Immature natural killer cell (primary cell): ENCODE measurements at regions not wholly inside any gene's neighbourhood (a gene's known extent, or its start where the extent isn't known, plus 50 kb on each side); places are given as distances from the start of the nearest gene placed in this dataset.
"Not testable (repeated sequence)": the region's sequence is repeated elsewhere in the genome, so short reads cannot be mapped to it uniquely, and the experiment has no call there.

Experiments
- DNase-seq, 3 donors: peaks; one replicate each; pipeline ENCODE4 v3.0.0; 2022; ENCODE audit warnings: mixed read lengths in 1 of 3
- H3K27ac Mint-ChIP-seq, 6 donors: one replicate each; pipeline ENCODE4 v1.8.0; 2020; ENCODE audit warnings: mixed read lengths in 6 of 6, mild to moderate bottlenecking in 5 of 6, inconsistent platforms in 4 of 6, moderate library complexity in 3 of 6
- H3K27me3 Mint-ChIP-seq, 3 donors: one replicate each; pipeline ENCODE4 v1.8.0; 2020 to 2021; ENCODE audit warnings: low read depth in 3 of 3, mild to moderate bottlenecking in 3 of 3, mixed read lengths in 3 of 3, moderate library complexity in 3 of 3, inconsistent platforms in 1 of 3
- H3K36me3 Mint-ChIP-seq, 3 donors: one replicate each; pipeline ENCODE4 v1.8.0; 2020; ENCODE audit warnings: mixed read lengths in 3 of 3, inconsistent platforms in 2 of 3, mild to moderate bottlenecking in 2 of 3
- H3K4me1 Mint-ChIP-seq, 2 donors: one replicate each; pipeline ENCODE4 v1.8.0; 2020; ENCODE audit warnings: inconsistent platforms in 2 of 2, mild to moderate bottlenecking in 2 of 2, mixed read lengths in 2 of 2, moderate library complexity in 1 of 2
- H3K4me3 Mint-ChIP-seq, 5 donors: one replicate each; pipeline ENCODE4 v1.8.0; 2020; ENCODE audit warnings: mild to moderate bottlenecking in 5 of 5, mixed read lengths in 5 of 5, inconsistent platforms in 3 of 5, moderate library complexity in 3 of 5
- H3K9me3 Mint-ChIP-seq, 6 donors: one replicate each; pipeline ENCODE4 v1.8.0; 2020; ENCODE audit warnings: mild to moderate bottlenecking in 6 of 6, mixed read lengths in 6 of 6, inconsistent platforms in 4 of 6, moderate library complexity in 3 of 6

- Mint-ChIP-seq H3K27me3 (peaks cover 0 to 4% (median 0%) of the 10 kb centered on the region in 3 donors), H3K4me1 (no peaks in the 10 kb centered on the region), H3K4me3 (no peak overlapping the region), H3K9me3 (peaks cover 0 to 9% (median 3%) of the 10 kb centered on the region in 6 donors), H3K36me3 (peaks cover 0 to 5% (median 0%) of the 10 kb centered on the region in 3 donors), H3K27ac (no peak overlapping the region)
- no peak for DNase-seq
These were observed 256.2 kb upstream of the RARB start for GRCh38 chr3:25171897-25172296.

GRCh38 chr3:25173606-25174005 is 254.5 kb upstream of the RARB start:
- H3K27me3 Mint-ChIP-seq, result peaks cover 0 to 2% (median 0%) of the 10 kb centered on the region in 3 donors
- DNase-seq, result no peak

GRCh38 chr3:25174251-25174650 is 253.8 kb upstream of the RARB start:
- Mint-ChIP-seq H3K27ac (no peak overlapping the region), H3K4me1 (no peaks in the 10 kb centered on the region), H3K27me3 (no peaks in the 10 kb centered on the region), H3K9me3 (peaks cover 0 to 2% (median 0%) of the 10 kb centered on the region in 6 donors), H3K36me3 (no peaks in the 10 kb centered on the region), H3K4me3 (no peak overlapping the region)
- no peak for DNase-seq

More at GRCh38 chr3:25173606-25174005, 254.5 kb upstream of the RARB start:
- peaks cover 0 to 2% (median 0%) of the 10 kb centered on the region in 3 donors for H3K36me3 Mint-ChIP-seq
- no peak overlapping the region for H3K4me3 Mint-ChIP-seq
- no peak overlapping the region for H3K27ac Mint-ChIP-seq
- peaks cover 0 to 6% (median 0%) of the 10 kb centered on the region in 6 donors for H3K9me3 Mint-ChIP-seq
- no peaks in the 10 kb centered on the region for H3K4me1 Mint-ChIP-seq

GRCh38 chr3:25177041-25177440 is 251.0 kb upstream of the RARB start:
- H3K27ac Mint-ChIP-seq, result no peak overlapping the region
- H3K36me3 Mint-ChIP-seq, result no peaks in the 10 kb centered on the region
- no peak overlapping the region for H3K4me3 Mint-ChIP-seq
- peaks cover 0 to 5% (median 0%) of the 10 kb centered on the region in 6 donors for H3K9me3 Mint-ChIP-seq
- no peaks in the 10 kb centered on the region for H3K4me1 Mint-ChIP-seq
- no peaks in the 10 kb centered on the region for H3K27me3 Mint-ChIP-seq
- DNase-seq, result no peak

GRCh38 chr3:25178672-25179071 is 249.4 kb upstream of the RARB start:
- Mint-ChIP-seq H3K4me1 (no peaks in the 10 kb centered on the region), H3K9me3 (peaks cover 0 to 5% (median under 1%) of the 10 kb centered on the region in 6 donors), H3K27me3 (peaks cover 0 to 2% (median 0%) of the 10 kb centered on the region in 3 donors), H3K4me3 (no peak overlapping the region), H3K36me3 (no peaks in the 10 kb centered on the region), H3K27ac (no peak overlapping the region)
- no peak for DNase-seq

GRCh38 chr3:25181096-25181495 is 247.0 kb upstream of the RARB start:
- Mint-ChIP-seq H3K36me3 (no peaks in the 10 kb centered on the region), H3K27me3 (peaks cover 0 to 2% (median 0%) of the 10 kb centered on the region in 3 donors), H3K27ac (no peak overlapping the region), H3K9me3 (peaks cover 0 to 6% (median 3%) of the 10 kb centered on the region in 6 donors), H3K4me1 (no peaks in the 10 kb centered on the region), H3K4me3 (no peak overlapping the region)
- DNase-seq, result no peak

- Mint-ChIP-seq H3K9me3 (peaks cover 0 to 6% (median 3%) of the 10 kb centered on the region in 6 donors), H3K27ac (no peak overlapping the region), H3K36me3 (no peaks in the 10 kb centered on the region), H3K27me3 (peaks cover 0 to 2% (median 0%) of the 10 kb centered on the region in 3 donors), H3K4me3 (no peak overlapping the region), H3K4me1 (no peaks in the 10 kb centered on the region)
- DNase-seq, result no peak
These were observed 245.3 kb upstream of the RARB start for GRCh38 chr3:25182794-25183193.

- Mint-ChIP-seq H3K9me3 (peaks cover 0 to 6% (median 3%) of the 10 kb centered on the region in 6 donors), H3K27me3 (peaks cover 0 to 2% (median 0%) of the 10 kb centered on the region in 3 donors), H3K36me3 (no peaks in the 10 kb centered on the region), H3K4me1 (no peaks in the 10 kb centered on the region), H3K4me3 (no peak overlapping the region), H3K27ac (no peak overlapping the region)
- no peak for DNase-seq
These were observed 243.3 kb upstream of the RARB start for GRCh38 chr3:25184641-25185250.

GRCh38 chr3:25191673-25192072 is 236.4 kb upstream of the RARB start:
- no peaks in the 10 kb centered on the region for H3K4me1 Mint-ChIP-seq
- DNase-seq, result no peak
- H3K9me3 Mint-ChIP-seq, result peaks cover 0 to 3% (median 0%) of the 10 kb centered on the region in 6 donors
- H3K4me3 Mint-ChIP-seq, result no peak overlapping the region
- H3K27me3 Mint-ChIP-seq, result no peaks in the 10 kb centered on the region
- H3K36me3 Mint-ChIP-seq, result no peaks in the 10 kb centered on the region
- H3K27ac Mint-ChIP-seq, result no peak overlapping the region

GRCh38 chr3:25199567-25199966 is 228.5 kb upstream of the RARB start:
- H3K27ac Mint-ChIP-seq, result not testable (repeated sequence)

GRCh38 chr3:25212736-25213135 is 215.3 kb upstream of the RARB start:
- Mint-ChIP-seq H3K36me3 (peaks cover 0 to under 1% (median 0%) of the 10 kb centered on the region in 3 donors), H3K4me1 (no peaks in the 10 kb centered on the region), H3K27me3 (peaks cover 0 to 2% (median 2%) of the 10 kb centered on the region in 3 donors), H3K4me3 (no peak overlapping the region), H3K27ac (no peak overlapping the region), H3K9me3 (peaks cover 0 to 3% (median 0%) of the 10 kb centered on the region in 6 donors)
- no peak for DNase-seq

More at GRCh38 chr3:25199567-25199966, 228.5 kb upstream of the RARB start:
- not testable (repeated sequence) for H3K4me1 Mint-ChIP-seq, H3K4me3 Mint-ChIP-seq, H3K36me3 Mint-ChIP-seq, DNase-seq, H3K27me3 Mint-ChIP-seq
- peaks cover 6 to 19% (median 12%) of the 10 kb centered on the region in 6 donors for H3K9me3 Mint-ChIP-seq

- Mint-ChIP-seq H3K4me1 (no peaks in the 10 kb centered on the region), H3K9me3 (no peaks in the 10 kb centered on the region), H3K27ac (no peak overlapping the region), H3K4me3 (no peak overlapping the region), H3K27me3 (peaks cover 0 to 2% (median 2%) of the 10 kb centered on the region in 3 donors), H3K36me3 (no peaks in the 10 kb centered on the region)
- DNase-seq, result no peak
These were observed 214.0 kb upstream of the RARB start for GRCh38 chr3:25214034-25214433.

GRCh38 chr3:25218362-25218761 is 209.7 kb upstream of the RARB start:
- peaks cover 0 to 2% (median 0%) of the 10 kb centered on the region in 6 donors for H3K9me3 Mint-ChIP-seq
- H3K4me1 Mint-ChIP-seq, result no peaks in the 10 kb centered on the region
- no peaks in the 10 kb centered on the region for H3K36me3 Mint-ChIP-seq
- no peak overlapping the region for H3K4me3 Mint-ChIP-seq
- no peak overlapping the region for H3K27ac Mint-ChIP-seq
- H3K27me3 Mint-ChIP-seq, result peaks cover 0 to 2% (median 2%) of the 10 kb centered on the region in 3 donors
- DNase-seq, result no peak

- Mint-ChIP-seq H3K9me3 (peaks cover 0 to 2% (median 0%) of the 10 kb centered on the region in 6 donors), H3K36me3 (no peaks in the 10 kb centered on the region), H3K4me3 (no peak overlapping the region), H3K27ac (no peak overlapping the region), H3K4me1 (no peaks in the 10 kb centered on the region), H3K27me3 (peaks cover 0 to 2% (median 0%) of the 10 kb centered on the region in 3 donors)
- DNase-seq, result no peak
These were observed 201.3 kb upstream of the RARB start for GRCh38 chr3:25226747-25227146.

- H3K4me1 Mint-ChIP-seq, result no peaks in the 10 kb centered on the region
- H3K27me3 Mint-ChIP-seq, result peaks cover 0 to 2% (median 0%) of the 10 kb centered on the region in 3 donors
- no peak overlapping the region for H3K27ac Mint-ChIP-seq
- no peaks in the 10 kb centered on the region for H3K9me3 Mint-ChIP-seq
- no peaks in the 10 kb centered on the region for H3K36me3 Mint-ChIP-seq
- H3K4me3 Mint-ChIP-seq, result no peak overlapping the region
- no peak for DNase-seq
These were observed 198.5 kb upstream of the RARB start for GRCh38 chr3:25229586-25229985.
